ENCODE measurements at regions not wholly inside any gene's neighbourhood (a gene's known extent, or its start where the extent isn't known, plus 50 kb on each side); places are given as distances from the start of the nearest gene placed in this dataset.
"Not testable (repeated sequence)": the region's sequence is repeated elsewhere in the genome, so short reads cannot be mapped to it uniquely, and the experiment has no call there.

GRCh38 chr6:163711615-163712565 lies 297.4 kb downstream of the QKI start:
- no peak for DNase-seq

GRCh38 chr6:163710532-163711470 lies 296.3 kb downstream of the QKI start:
- DNase-seq: no peak

- DNase-seq: no peak
Observed at GRCh38 chr6:163709693-163710092, 295.2 kb downstream of the QKI start.

GRCh38 chr6:163709255-163709654 lies 294.7 kb downstream of the QKI start:
- no peak for DNase-seq

GRCh38 chr6:163708466-163708865 lies 293.9 kb downstream of the QKI start:
- DNase-seq: no peak

- no peak for DNase-seq
Observed at GRCh38 chr6:163707387-163708355, 293.2 kb downstream of the QKI start.

- no peak for DNase-seq
Observed at GRCh38 chr6:163706500-163707087, 292.1 kb downstream of the QKI start.

GRCh38 chr6:163705923-163706322 lies 291.4 kb downstream of the QKI start:
- no peak for DNase-seq

GRCh38 chr6:163702736-163703135 lies 288.2 kb downstream of the QKI start:
- DNase-seq: no peak

GRCh38 chr6:163701762-163702161 lies 287.2 kb downstream of the QKI start:
- no peak for DNase-seq

- no peak for DNase-seq
Observed at GRCh38 chr6:163698086-163698485, 283.6 kb downstream of the QKI start.

- DNase-seq: not testable (repeated sequence)
Observed at GRCh38 chr6:163696311-163696710, 281.8 kb downstream of the QKI start.

- no peak for DNase-seq
Observed at GRCh38 chr6:163695414-163695864, 280.9 kb downstream of the QKI start.

GRCh38 chr6:163694988-163695398 lies 280.5 kb downstream of the QKI start:
- no peak for DNase-seq

GRCh38 chr6:163694072-163694471 lies 279.6 kb downstream of the QKI start:
- no peak for DNase-seq

- no peak for DNase-seq
Observed at GRCh38 chr6:163691049-163691448, 276.5 kb downstream of the QKI start.

GRCh38 chr6:163688739-163689362 lies 274.3 kb downstream of the QKI start:
- no peak for DNase-seq

GRCh38 chr6:163687075-163687474 lies 272.6 kb downstream of the QKI start:
- no peak for DNase-seq

GRCh38 chr6:163686301-163686700 lies 271.8 kb downstream of the QKI start:
- no peak for DNase-seq

GRCh38 chr6:163683105-163683622 lies 268.6 kb downstream of the QKI start:
- DNase-seq: no peak

GRCh38 chr6:163679753-163680152 lies 265.2 kb downstream of the QKI start:
- DNase-seq: no peak

Measured in right kidney (tissue), 1 donor.